Chondrocyte (in vitro differentiated cells): ENCODE measurements at regions not wholly inside any gene's neighbourhood (a gene's known extent, or its start where the extent isn't known, plus 50 kb on each side); places are given as distances from the start of the nearest gene placed in this dataset.
"Not testable (repeated sequence)": the region's sequence is repeated elsewhere in the genome, so short reads cannot be mapped to it uniquely, and the experiment has no call there.

Source experiments
- DNase-seq: peaks from one replicate; pipeline ENCODE4 v3.0.0; 2021; ENCODE audit warnings: mixed read lengths, low spot score
- H3K27ac Mint-ChIP-seq: one replicate; pipeline ENCODE4 v1.8.0; 2021; ENCODE audit warnings: mild to moderate bottlenecking, moderate library complexity, mixed read lengths; ENCODE audit not compliant: unreplicated experiment
- H3K27me3 Mint-ChIP-seq: 2 replicates; pipeline ENCODE4 v1.8.0; 2021; ENCODE audit warnings: low read depth, mixed read lengths
- H3K36me3 Mint-ChIP-seq: 2 replicates; pipeline ENCODE4 v1.8.0; 2021; ENCODE audit warnings: low read depth, mixed read lengths
- H3K4me1 Mint-ChIP-seq: 2 replicates; pipeline ENCODE4 v1.8.0; 2021; ENCODE audit warnings: low read depth, mild to moderate bottlenecking, mixed read lengths
- H3K4me3 Mint-ChIP-seq: one replicate; pipeline ENCODE4 v1.8.0; 2021; ENCODE audit warnings: mild to moderate bottlenecking, moderate library complexity, mixed read lengths; ENCODE audit not compliant: unreplicated experiment
- H3K9me3 Mint-ChIP-seq: 2 replicates; pipeline ENCODE4 v1.8.0; 2021; ENCODE audit warnings: low read depth, mixed read lengths
- TF ChIP-seq, protein P1 (sequence below): fragments of 200-600 bp; sonication (generic); IDR thresholded peaks from 2 replicates; pipeline ENCODE4 v1.5.0; 2021; ENCODE audit warnings: antibody characterized with exemption, mild to moderate bottlenecking, moderate library complexity

- Mint-ChIP-seq H3K4me1 (peaks cover 20% of the 10 kb centered on the region), H3K36me3 (no peaks in the 10 kb centered on the region), H3K9me3 (peaks cover 5% of the 10 kb centered on the region), H3K27me3 (no peaks in the 10 kb centered on the region), H3K4me3 (no peak overlapping the region), H3K27ac (no peak overlapping the region)
- no peak for DNase-seq
- TF ChIP-seq, protein P1, sequence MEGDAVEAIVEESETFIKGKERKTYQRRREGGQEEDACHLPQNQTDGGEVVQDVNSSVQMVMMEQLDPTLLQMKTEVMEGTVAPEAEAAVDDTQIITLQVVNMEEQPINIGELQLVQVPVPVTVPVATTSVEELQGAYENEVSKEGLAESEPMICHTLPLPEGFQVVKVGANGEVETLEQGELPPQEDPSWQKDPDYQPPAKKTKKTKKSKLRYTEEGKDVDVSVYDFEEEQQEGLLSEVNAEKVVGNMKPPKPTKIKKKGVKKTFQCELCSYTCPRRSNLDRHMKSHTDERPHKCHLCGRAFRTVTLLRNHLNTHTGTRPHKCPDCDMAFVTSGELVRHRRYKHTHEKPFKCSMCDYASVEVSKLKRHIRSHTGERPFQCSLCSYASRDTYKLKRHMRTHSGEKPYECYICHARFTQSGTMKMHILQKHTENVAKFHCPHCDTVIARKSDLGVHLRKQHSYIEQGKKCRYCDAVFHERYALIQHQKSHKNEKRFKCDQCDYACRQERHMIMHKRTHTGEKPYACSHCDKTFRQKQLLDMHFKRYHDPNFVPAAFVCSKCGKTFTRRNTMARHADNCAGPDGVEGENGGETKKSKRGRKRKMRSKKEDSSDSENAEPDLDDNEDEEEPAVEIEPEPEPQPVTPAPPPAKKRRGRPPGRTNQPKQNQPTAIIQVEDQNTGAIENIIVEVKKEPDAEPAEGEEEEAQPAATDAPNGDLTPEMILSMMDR, result no peak
Measured at GRCh38 chr2:8249141-8249540, 432.7 kb upstream of the ID2 start.

GRCh38 chr2:8249769-8250168, 432.1 kb upstream of the ID2 start:
- no peak overlapping the region for H3K27ac Mint-ChIP-seq

GRCh38 chr2:8250290-8250689, 431.6 kb upstream of the ID2 start:
- peaks cover 20% of the 10 kb centered on the region for H3K4me1 Mint-ChIP-seq
- H3K36me3 Mint-ChIP-seq, H3K4me3 Mint-ChIP-seq, DNase-seq, H3K27ac Mint-ChIP-seq, H3K27me3 Mint-ChIP-seq, H3K9me3 Mint-ChIP-seq: not testable (repeated sequence)

More at GRCh38 chr2:8249769-8250168, 432.1 kb upstream of the ID2 start:
- Mint-ChIP-seq H3K4me3 (no peak overlapping the region), H3K27me3 (no peaks in the 10 kb centered on the region), H3K9me3 (peaks cover 5% of the 10 kb centered on the region), H3K4me1 (peaks cover 20% of the 10 kb centered on the region), H3K36me3 (no peaks in the 10 kb centered on the region)
- DNase-seq, result no peak
- TF ChIP-seq, protein P1, result no peak

DNA sequence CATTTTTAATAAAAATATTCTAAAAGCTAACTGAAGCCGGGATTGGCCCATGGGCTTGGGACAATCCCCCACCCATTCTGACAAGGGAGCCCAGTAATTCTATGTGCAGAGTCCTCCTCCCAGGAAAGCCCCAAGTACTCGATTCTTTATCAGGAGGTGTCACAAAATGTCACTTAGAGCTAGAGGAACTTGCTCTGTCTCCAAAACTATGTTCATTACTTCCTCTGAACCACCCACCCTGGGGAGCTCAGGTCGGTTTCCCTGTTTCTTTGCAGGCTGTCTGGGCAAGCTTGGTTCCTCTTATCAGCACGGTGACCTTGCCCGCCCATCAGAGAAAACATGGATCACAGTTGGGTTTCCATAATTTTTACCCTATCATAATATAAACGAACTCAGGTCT, 430.6 kb upstream of the ID2 start:
- peaks cover 5% of the 10 kb centered on the region for H3K9me3 Mint-ChIP-seq
- H3K27ac Mint-ChIP-seq, result no peak overlapping the region
- H3K4me3 Mint-ChIP-seq, result no peak overlapping the region
- no peaks in the 10 kb centered on the region for H3K36me3 Mint-ChIP-seq
- TF ChIP-seq, protein P1, result no peak
- peaks cover 20% of the 10 kb centered on the region for H3K4me1 Mint-ChIP-seq
- H3K27me3 Mint-ChIP-seq, result no peaks in the 10 kb centered on the region
- no peak for DNase-seq

DNA sequence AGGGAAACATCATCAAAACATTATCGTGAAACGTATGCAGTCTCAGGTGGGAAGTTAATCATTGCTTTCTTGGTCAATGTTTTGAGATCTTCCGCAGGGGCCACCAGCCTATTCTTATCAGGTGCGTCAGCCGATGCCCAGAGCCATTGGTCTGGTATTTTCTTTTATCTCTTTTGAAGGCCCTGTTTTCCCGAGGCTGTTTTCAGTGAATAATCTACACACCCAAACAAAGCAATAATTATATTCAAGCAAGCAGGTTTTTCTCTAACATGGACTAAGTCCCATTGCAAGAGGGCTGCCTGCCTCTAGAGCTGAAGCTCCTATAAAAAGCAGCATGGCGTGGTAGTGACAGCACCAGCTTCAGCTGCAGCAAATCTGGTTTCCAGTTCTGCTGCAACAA, 430.0 kb upstream of the ID2 start:
- Mint-ChIP-seq H3K9me3 (peaks cover 5% of the 10 kb centered on the region), H3K27me3 (no peaks in the 10 kb centered on the region), H3K4me1 (peaks cover 20% of the 10 kb centered on the region), H3K4me3 (no peak overlapping the region), H3K27ac (no peak overlapping the region), H3K36me3 (no peaks in the 10 kb centered on the region)
- TF ChIP-seq, protein P1, result no peak
- DNase-seq, result no peak

DNA sequence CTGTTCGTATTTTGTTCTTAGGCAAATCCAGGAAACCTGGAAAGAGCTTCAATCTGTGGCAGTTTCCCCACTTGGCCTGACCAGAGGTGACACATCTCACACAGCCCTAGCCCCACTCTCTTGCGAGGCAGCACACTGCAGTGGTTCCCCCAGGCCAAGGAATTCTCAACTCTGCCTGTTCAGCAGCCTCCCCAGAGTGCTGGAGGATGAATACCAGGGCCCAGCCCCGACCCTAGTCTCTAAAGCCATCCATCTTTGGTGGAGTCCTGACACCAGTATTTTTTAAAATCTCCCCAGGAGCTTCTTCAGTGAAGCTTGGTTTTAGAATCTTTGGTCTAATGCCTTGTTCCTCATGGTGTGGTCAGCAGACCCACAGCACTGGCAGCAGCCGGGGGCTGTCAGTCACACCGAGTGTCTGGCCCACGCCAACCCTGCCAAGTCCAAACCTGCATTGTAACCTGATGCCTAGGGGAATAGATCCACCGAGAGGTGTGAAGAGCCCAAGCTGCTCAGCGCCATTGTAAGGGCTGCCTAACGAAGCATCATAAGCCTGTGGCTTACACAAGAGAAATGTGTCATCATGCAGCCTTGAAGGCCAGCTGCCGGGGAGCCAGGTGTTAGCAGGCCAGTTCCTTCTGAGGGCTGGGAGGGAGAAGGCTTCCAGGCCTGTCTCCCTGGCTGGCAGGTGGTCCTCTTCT, 428.7 kb upstream of the ID2 start:
- H3K4me3 Mint-ChIP-seq, result no peak overlapping the region
- H3K27ac Mint-ChIP-seq, result no peak overlapping the region
- peaks cover 12% of the 10 kb centered on the region for H3K4me1 Mint-ChIP-seq
- no peaks in the 10 kb centered on the region for H3K36me3 Mint-ChIP-seq
- no peaks in the 10 kb centered on the region for H3K27me3 Mint-ChIP-seq
- TF ChIP-seq, protein P1, result no peak
- peaks cover 5% of the 10 kb centered on the region for H3K9me3 Mint-ChIP-seq
- no peak for DNase-seq
